Fibroblast of lung (primary cell): ENCODE measurements at regions not wholly inside any gene's neighbourhood (a gene's known extent, or its start where the extent isn't known, plus 50 kb on each side); places are given as distances from the start of the nearest gene placed in this dataset.
"Not testable (repeated sequence)": the region's sequence is repeated elsewhere in the genome, so short reads cannot be mapped to it uniquely, and the experiment has no call there.

Source experiments
- CTCF ChIP-seq, 2 donors: IDR thresholded peaks in 1 of 2; conservative IDR thresholded peaks in 1 of 2; 1 replicate in 1 of 2; 2 replicates in 1 of 2; pipeline ENCODE4 v1.5.1; 2011 to 2012; ENCODE audit warnings: low read length in 2 of 2, control low read depth in 1 of 2, inconsistent platforms in 1 of 2, low read depth in 1 of 2, mild to moderate bottlenecking in 1 of 2
- EZH2 ChIP-seq: IDR thresholded peaks from 2 replicates; pipeline ENCODE4 v1.5.1; 2012; ENCODE audit warnings: low read length, control low read depth, mild to moderate bottlenecking; ENCODE audit errors: missing control alignments

DNA sequence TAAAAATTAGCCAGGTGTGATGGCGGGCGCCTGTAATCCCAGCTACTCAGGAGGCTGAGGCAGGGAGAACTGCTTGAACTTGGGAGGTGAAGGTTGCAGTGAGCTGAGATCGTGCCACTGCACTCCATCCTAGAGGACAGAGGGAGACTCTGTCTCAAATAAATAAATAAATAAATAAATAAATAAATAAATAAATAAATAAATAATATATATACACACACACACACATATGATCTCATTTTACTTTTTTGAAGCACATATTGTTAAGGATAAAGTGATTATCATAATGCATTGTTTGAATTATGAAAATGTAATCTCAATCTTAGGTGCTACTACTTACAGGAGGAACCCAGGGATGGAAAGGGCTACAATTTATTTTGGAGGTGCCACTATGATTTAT, 130.5 kb upstream of the PCDH7 start:
- not testable (repeated sequence) for TF ChIP-seq CTCF (conservative IDR thresholded peaks at IDR 0.05 in 1 of 2, IDR thresholded peaks at IDR 0.05 in 1 of 2; ENCODE audit: low read depth in 1 of 2, low read length in 2 of 2); EZH2
